Neural cell (in vitro differentiated cells): ENCODE measurements at regions not wholly inside any gene's neighbourhood (a gene's known extent, or its start where the extent isn't known, plus 50 kb on each side); places are given as distances from the start of the nearest gene placed in this dataset.

ENCODE experiments used
- CTCF ChIP-seq: fragments of 450-650 bp; IDR thresholded peaks from 2 replicates; pipeline ENCODE4 v1.5.1; 2014; ENCODE audit warnings: antibody characterized with exemption, mild to moderate bottlenecking, moderate library complexity; ENCODE audit not compliant: poor library complexity, severe bottlenecking
- EP300 ChIP-seq: fragments of 450-650 bp; conservative IDR thresholded peaks from 2 replicates; pipeline ENCODE4 v1.6.1; 2014; ENCODE audit warnings: antibody characterized with exemption, mild to moderate bottlenecking, moderate library complexity; ENCODE audit not compliant: poor library complexity, severe bottlenecking
- EZH2 ChIP-seq: fragments of 200-600, 300-800 bp; shearing (Covaris generic), sonication (generic); IDR thresholded peaks from 2 replicates; pipeline ENCODE4 v1.6.1; 2014; ENCODE audit warnings: antibody characterized with exemption, low read length, borderline replicate concordance, mild to moderate bottlenecking; ENCODE audit not compliant: insufficient read depth, poor library complexity, severe bottlenecking
- POLR2AphosphoS5 ChIP-seq: IDR thresholded peaks from 2 replicates; pipeline ENCODE4 v1.6.1; 2012
- SMC3 ChIP-seq: fragments of 450-650 bp; conservative IDR thresholded peaks from 2 replicates; pipeline ENCODE4 v1.6.1; 2014; ENCODE audit warnings: antibody characterized with exemption, mild to moderate bottlenecking, moderate library complexity; ENCODE audit not compliant: poor library complexity
- TAF1 ChIP-seq: IDR thresholded peaks from 2 replicates; pipeline ENCODE4 v1.6.1; 2012; ENCODE audit warnings: low read depth
- TF ChIP-seq, protein P1 (sequence below): IDR thresholded peaks from 2 replicates; pipeline ENCODE4 v1.6.1; 2012; ENCODE audit warnings: borderline replicate concordance

GRCh38 chrX:43148305-43148704, 370.3 kb upstream of the PPP1R2C start:
- TF ChIP-seq CTCF (no peak), POLR2AphosphoS5 (no peak), EP300 (no peak), EZH2 (no peak), TAF1 (no peak), SMC3 (no peak)
- TF ChIP-seq, protein P1, sequence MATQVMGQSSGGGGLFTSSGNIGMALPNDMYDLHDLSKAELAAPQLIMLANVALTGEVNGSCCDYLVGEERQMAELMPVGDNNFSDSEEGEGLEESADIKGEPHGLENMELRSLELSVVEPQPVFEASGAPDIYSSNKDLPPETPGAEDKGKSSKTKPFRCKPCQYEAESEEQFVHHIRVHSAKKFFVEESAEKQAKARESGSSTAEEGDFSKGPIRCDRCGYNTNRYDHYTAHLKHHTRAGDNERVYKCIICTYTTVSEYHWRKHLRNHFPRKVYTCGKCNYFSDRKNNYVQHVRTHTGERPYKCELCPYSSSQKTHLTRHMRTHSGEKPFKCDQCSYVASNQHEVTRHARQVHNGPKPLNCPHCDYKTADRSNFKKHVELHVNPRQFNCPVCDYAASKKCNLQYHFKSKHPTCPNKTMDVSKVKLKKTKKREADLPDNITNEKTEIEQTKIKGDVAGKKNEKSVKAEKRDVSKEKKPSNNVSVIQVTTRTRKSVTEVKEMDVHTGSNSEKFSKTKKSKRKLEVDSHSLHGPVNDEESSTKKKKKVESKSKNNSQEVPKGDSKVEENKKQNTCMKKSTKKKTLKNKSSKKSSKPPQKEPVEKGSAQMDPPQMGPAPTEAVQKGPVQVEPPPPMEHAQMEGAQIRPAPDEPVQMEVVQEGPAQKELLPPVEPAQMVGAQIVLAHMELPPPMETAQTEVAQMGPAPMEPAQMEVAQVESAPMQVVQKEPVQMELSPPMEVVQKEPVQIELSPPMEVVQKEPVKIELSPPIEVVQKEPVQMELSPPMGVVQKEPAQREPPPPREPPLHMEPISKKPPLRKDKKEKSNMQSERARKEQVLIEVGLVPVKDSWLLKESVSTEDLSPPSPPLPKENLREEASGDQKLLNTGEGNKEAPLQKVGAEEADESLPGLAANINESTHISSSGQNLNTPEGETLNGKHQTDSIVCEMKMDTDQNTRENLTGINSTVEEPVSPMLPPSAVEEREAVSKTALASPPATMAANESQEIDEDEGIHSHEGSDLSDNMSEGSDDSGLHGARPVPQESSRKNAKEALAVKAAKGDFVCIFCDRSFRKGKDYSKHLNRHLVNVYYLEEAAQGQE, result no peak
